Liver (tissue), 8 donors: ENCODE measurements at regions not wholly inside any gene's neighbourhood (a gene's known extent, or its start where the extent isn't known, plus 50 kb on each side); places are given as distances from the start of the nearest gene placed in this dataset.

Source experiments
- DNase-seq: peaks from one replicate; pipeline ENCODE4 v3.0.0-alpha.2; 2017; ENCODE audit warnings: low spot score
- H3K27ac ChIP-seq, 2 donors: one replicate each; pipeline ENCODE4 v1.7.0; 2013; ENCODE audit warnings: inconsistent platforms in 2 of 2, low read length in 2 of 2, control low read depth in 1 of 2, low read depth in 1 of 2, mild to moderate bottlenecking in 1 of 2
- H3K27me3 ChIP-seq, 4 donors: one replicate each; pipeline versions ENCODE4 v1.6.1 to v1.7.0; 2013; ENCODE audit warnings: low read length in 3 of 4, inconsistent platforms in 1 of 4, mild to moderate bottlenecking in 1 of 4, moderate library complexity in 1 of 4; ENCODE audit not compliant: control insufficient read depth in 4 of 4, insufficient read depth in 4 of 4
- H3K36me3 ChIP-seq, 4 donors: one replicate each; pipeline versions ENCODE4 v1.6.1 to v1.7.0; 2013; ENCODE audit warnings: low read length in 3 of 4, mild to moderate bottlenecking in 3 of 4, low read depth in 1 of 4, moderate library complexity in 1 of 4; ENCODE audit not compliant: control insufficient read depth in 4 of 4, insufficient read depth in 3 of 4
- H3K4me1 ChIP-seq, 4 donors: one replicate each; pipeline versions ENCODE4 v1.6.1 to v1.7.0; 2013; ENCODE audit warnings: low read length in 3 of 4, mild to moderate bottlenecking in 3 of 4, moderate library complexity in 1 of 4; ENCODE audit not compliant: control insufficient read depth in 4 of 4, insufficient read depth in 4 of 4
- H3K4me3 ChIP-seq, 3 donors: one replicate each; pipeline versions ENCODE4 v1.6.1 to v1.7.0; 2013; ENCODE audit warnings: low read length in 3 of 3, control low read depth in 1 of 3, low read depth in 1 of 3, mild to moderate bottlenecking in 1 of 3
- H3K9ac ChIP-seq, 2 donors: one replicate each; pipeline ENCODE4 v1.7.0; 2013; ENCODE audit warnings: low read length in 2 of 2, mild to moderate bottlenecking in 2 of 2, moderate library complexity in 2 of 2, control low read depth in 1 of 2, low read depth in 1 of 2
- H3K9me3 ChIP-seq, 4 donors: one replicate each; pipeline versions ENCODE4 v1.6.1 to v1.7.0; 2013; ENCODE audit warnings: low read length in 3 of 4; ENCODE audit not compliant: control insufficient read depth in 4 of 4
- ATF3 ChIP-seq: IDR thresholded peaks from 2 replicates; pipeline ENCODE4 v1.6.1; 2016; ENCODE audit warnings: antibody characterized with exemption
- CTCF ChIP-seq: fragments of 150-350 bp; IDR thresholded peaks from 2 replicates; pipeline ENCODE4 v1.5.1; 2017; ENCODE audit warnings: improper control_type of control experiment, low read depth, low read length; ENCODE audit not compliant: missing input control
- EGR1 ChIP-seq, 2 donors: IDR thresholded peaks; 2 replicates each; pipeline ENCODE4 v1.6.1; 2016 to 2018; ENCODE audit warnings: antibody characterized with exemption in 2 of 2, low read depth in 2 of 2
- FOXA1 ChIP-seq: IDR thresholded peaks from 2 replicates; pipeline ENCODE4 v1.6.1; 2016; ENCODE audit warnings: antibody characterized with exemption
- FOXA2 ChIP-seq: IDR thresholded peaks from 2 replicates; pipeline ENCODE4 v1.6.1; 2016; ENCODE audit warnings: antibody characterized with exemption
- GABPA ChIP-seq, 2 donors: IDR thresholded peaks in 1 of 2; conservative IDR thresholded peaks in 1 of 2; 2 replicates each; pipeline ENCODE4 v1.6.1; 2016; ENCODE audit warnings: antibody characterized with exemption in 2 of 2, mild to moderate bottlenecking in 1 of 2, moderate library complexity in 1 of 2
- HNF4A ChIP-seq, 2 donors: conservative IDR thresholded peaks; 2 replicates each; pipeline ENCODE4 v1.6.1; 2016; ENCODE audit warnings: antibody characterized with exemption in 2 of 2, mild to moderate bottlenecking in 2 of 2
- JUND ChIP-seq, 2 donors: IDR thresholded peaks; 2 replicates each; pipeline ENCODE4 v1.6.1; 2016; ENCODE audit warnings: antibody characterized with exemption in 2 of 2
- MAX ChIP-seq: IDR thresholded peaks from 2 replicates; pipeline ENCODE4 v1.6.1; 2016; ENCODE audit warnings: antibody characterized with exemption
- NR2F2 ChIP-seq: IDR thresholded peaks from 2 replicates; pipeline ENCODE4 v1.6.1; 2016; ENCODE audit warnings: antibody characterized with exemption
- RAD21 ChIP-seq, 2 donors: IDR thresholded peaks; 2 replicates each; pipeline ENCODE4 v1.6.1; 2016; ENCODE audit warnings: antibody characterized with exemption in 2 of 2, mild to moderate bottlenecking in 2 of 2
- REST ChIP-seq: IDR thresholded peaks from 2 replicates; pipeline ENCODE4 v1.6.1; 2016; ENCODE audit warnings: antibody characterized with exemption, mild to moderate bottlenecking
- RXRA ChIP-seq, 2 donors: IDR thresholded peaks; 2 replicates each; pipeline ENCODE4 v1.6.1; 2017 to 2018; ENCODE audit warnings: antibody characterized with exemption in 2 of 2, mild to moderate bottlenecking in 1 of 2
- SP1 ChIP-seq: IDR thresholded peaks from 2 replicates; pipeline ENCODE4 v1.6.1; 2018; ENCODE audit warnings: antibody characterized with exemption, mild to moderate bottlenecking
- YY1 ChIP-seq: IDR thresholded peaks from 2 replicates; pipeline ENCODE4 v1.6.1; 2016; ENCODE audit warnings: antibody characterized with exemption, mild to moderate bottlenecking
- ZBTB33 ChIP-seq: IDR thresholded peaks from 2 replicates; pipeline ENCODE4 v1.6.1; 2016; ENCODE audit warnings: antibody characterized with exemption
- WGBS: extraction: QIAGEN DNeasy Blood & Tissue Kit; methylation state at CpG from one replicate; pipeline ENCODE4 v1.1.7; 2013; 5-methylcytosine and 5-hydroxymethylcytosine counted together
- donor health status: healthy.
- donor health status: healthy.
- donor health status: healthy.
- donor health status: healthy.
- donor health status: healthy.

GRCh38 chr17:13129356-13129755, 111.5 kb upstream of the ELAC2 start:
- Histone ChIP-seq H3K4me1 (no peaks in the 10 kb centered on the region), H3K4me3 (no peak overlapping the region), H3K27ac (no peak overlapping the region), H3K27me3 (no peaks in the 10 kb centered on the region), H3K36me3 (no peaks in the 10 kb centered on the region), H3K9ac (no peak overlapping the region), H3K9me3 (no peaks in the 10 kb centered on the region)
- 89% methylated on average over 2 of the region's 2 CpGs for WGBS
- TF ChIP-seq FOXA2 (no peak), ZBTB33 (no peak), NR2F2 (no peak), ATF3 (no peak), RAD21 (IDR thresholded peaks at IDR 0.05) (no peak), HNF4A (conservative IDR thresholded peaks at IDR 0.05) (no peak), MAX (no peak), RXRA (IDR thresholded peaks at IDR 0.05) (no peak), EGR1 (IDR thresholded peaks at IDR 0.05; ENCODE audit: low read depth in 2 of 2) (no peak), FOXA1 (no peak)
- no peak for DNase-seq

GRCh38 chr17:13128676-13129075, 110.8 kb upstream of the ELAC2 start:
- no peaks in the 10 kb centered on the region for H3K36me3 ChIP-seq
- no peak for DNase-seq
- H3K4me3 ChIP-seq: no peak overlapping the region
- H3K9me3 ChIP-seq: no peaks in the 10 kb centered on the region
- H3K4me1 ChIP-seq: no peaks in the 10 kb centered on the region
- WGBS: 85% methylated on average over 1 of the region's 1 CpG
- TF ChIP-seq CTCF (no peak), GABPA (IDR thresholded peaks at IDR 0.05 in 1 of 2, conservative IDR thresholded peaks at IDR 0.05 in 1 of 2) (no peak), HNF4A (conservative IDR thresholded peaks at IDR 0.05) (no peak), NR2F2 (no peak), SP1 (no peak), ATF3 (no peak)
- H3K9ac ChIP-seq: no peak overlapping the region
- no peaks in the 10 kb centered on the region for H3K27me3 ChIP-seq
- H3K27ac ChIP-seq: no peak overlapping the region

- Histone ChIP-seq H3K4me3 (no peak overlapping the region), H3K9ac (no peak overlapping the region), H3K36me3 (no peaks in the 10 kb centered on the region), H3K9me3 (no peaks in the 10 kb centered on the region), H3K27me3 (no peaks in the 10 kb centered on the region), H3K27ac (no peak overlapping the region), H3K4me1 (no peaks in the 10 kb centered on the region)
- WGBS: 81% methylated on average over 8 of the region's 8 CpGs
- DNase-seq: no peak
- TF ChIP-seq REST (no peak), YY1 (no peak), ZBTB33 (no peak), ATF3 (no peak), GABPA (IDR thresholded peaks at IDR 0.05 in 1 of 2, conservative IDR thresholded peaks at IDR 0.05 in 1 of 2) (no peak), RAD21 (IDR thresholded peaks at IDR 0.05) (no peak), JUND (IDR thresholded peaks at IDR 0.05) (no peak)
Measured at GRCh38 chr17:13127921-13128602, 110.2 kb upstream of the ELAC2 start.
